ENCODE measurements at regions not wholly inside any gene's neighbourhood (a gene's known extent, or its start where the extent isn't known, plus 50 kb on each side); places are given as distances from the start of the nearest gene placed in this dataset.
"Not testable (repeated sequence)": the region's sequence is repeated elsewhere in the genome, so short reads cannot be mapped to it uniquely, and the experiment has no call there.

DNA sequence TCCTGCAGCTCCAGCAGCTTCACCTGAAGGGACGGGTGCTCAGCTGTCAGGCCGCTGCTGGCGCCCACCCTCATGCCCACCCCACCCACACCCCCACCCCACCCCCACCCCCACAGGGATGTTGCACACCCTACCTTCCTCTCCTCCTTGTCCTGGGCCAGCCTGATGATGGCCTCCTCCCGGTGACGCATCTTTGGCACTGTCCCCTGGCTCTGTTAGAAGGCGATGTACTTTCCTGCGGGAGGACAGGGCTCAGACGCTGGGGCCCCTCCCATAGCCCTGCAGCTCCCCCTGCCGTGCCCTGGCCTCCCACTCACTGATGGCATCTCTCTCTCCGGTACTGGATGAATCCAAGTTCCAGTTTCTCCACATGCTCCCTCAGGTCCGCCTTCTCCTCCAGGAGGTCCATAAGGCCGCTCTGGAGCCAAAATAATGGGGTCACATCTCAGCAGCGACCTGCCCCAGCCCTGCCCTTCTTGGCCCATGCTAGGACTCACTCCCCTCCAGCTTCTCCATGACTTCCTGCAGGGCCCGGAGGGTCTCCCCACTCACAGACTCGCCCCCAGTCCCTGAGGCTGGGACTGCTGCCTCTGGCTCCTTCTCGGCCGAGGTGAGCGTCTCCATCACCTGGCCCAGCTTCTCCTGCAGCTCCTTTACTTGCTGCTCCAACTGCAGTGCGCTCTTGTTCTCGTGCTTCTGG lies 55.2 kb downstream of the GOLGA8B start:
- H3K14ac ChIP-seq (ENCODE audit: low read length); H3K9me3 ChIP-seq (ENCODE audit: insufficient read depth, low read depth, low read length); H3K79me2 ChIP-seq (ENCODE audit: control insufficient read depth, insufficient read depth, low read length, poor library complexity); H2BK12ac ChIP-seq (ENCODE audit: low read length); H3K4me3 ChIP-seq (ENCODE audit: low read depth, low read length); H3K23ac ChIP-seq (ENCODE audit: low read length); DNase-seq; H3K36me3 ChIP-seq (ENCODE audit: control insufficient read depth in 1 of 2, insufficient read depth in 2 of 2, low read length in 2 of 2); H3K4me2 ChIP-seq (ENCODE audit: low read length); H4K12ac ChIP-seq (ENCODE audit: low read depth, low read length); H2BK120ac ChIP-seq (ENCODE audit: insufficient read depth, low read length, poor library complexity); H4K91ac ChIP-seq (ENCODE audit: low read depth, low read length); H3K27ac ChIP-seq (ENCODE audit: low read depth, low read length); H3K4me1 ChIP-seq (ENCODE audit: control insufficient read depth in 1 of 2, insufficient read depth in 2 of 2, low read length in 2 of 2); H3K79me1 ChIP-seq (ENCODE audit: low read length); H3K27me3 ChIP-seq (ENCODE audit: insufficient read depth, low read length); H3K18ac ChIP-seq (ENCODE audit: low read length); H3K4ac ChIP-seq (ENCODE audit: low read depth, low read length); H4K8ac ChIP-seq (ENCODE audit: low read depth, low read length); H3K9ac ChIP-seq (ENCODE audit: low read length); H2AFZ ChIP-seq (ENCODE audit: insufficient read depth, low read length, poor library complexity); H2AK5ac ChIP-seq (ENCODE audit: low read length); H2BK5ac ChIP-seq (ENCODE audit: low read depth, low read length, poor library complexity): not testable (repeated sequence)
- no CpG with 5 or more reads among the region's 20 CpGs for WGBS (ENCODE audit: extremely low coverage, insufficient coverage, insufficient read length)

DNA sequence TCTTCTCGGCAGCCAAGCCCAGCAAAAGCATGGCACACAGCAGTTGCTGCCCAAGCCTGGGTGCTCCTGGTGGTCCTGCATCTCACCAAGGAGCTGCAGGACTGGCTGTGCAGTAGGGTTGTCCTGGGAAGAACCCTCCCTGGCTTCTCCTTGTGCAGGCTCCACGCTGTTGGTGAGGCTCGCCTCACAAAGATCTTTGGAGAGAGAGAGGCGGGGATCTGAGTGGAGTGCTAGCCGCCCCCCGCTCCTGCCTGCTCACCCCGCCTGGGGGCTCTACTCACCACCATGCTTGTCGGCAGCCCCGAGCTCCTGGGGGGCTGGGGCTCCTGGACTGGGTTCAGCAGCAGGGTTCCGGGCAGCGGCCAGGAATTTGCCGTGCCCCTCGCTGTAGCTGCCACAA lies 55.8 kb downstream of the GOLGA8B start:
- not testable (repeated sequence) for H3K23ac ChIP-seq (ENCODE audit: low read length); H2AK5ac ChIP-seq (ENCODE audit: low read length); H2BK12ac ChIP-seq (ENCODE audit: low read length); H3K79me1 ChIP-seq (ENCODE audit: low read length); DNase-seq; H3K27me3 ChIP-seq (ENCODE audit: insufficient read depth, low read length); H3K4me3 ChIP-seq (ENCODE audit: low read depth, low read length); H2BK5ac ChIP-seq (ENCODE audit: low read depth, low read length, poor library complexity); H3K9ac ChIP-seq (ENCODE audit: low read length); H3K4me2 ChIP-seq (ENCODE audit: low read length); H4K8ac ChIP-seq (ENCODE audit: low read depth, low read length); H3K79me2 ChIP-seq (ENCODE audit: control insufficient read depth, insufficient read depth, low read length, poor library complexity); H4K12ac ChIP-seq (ENCODE audit: low read depth, low read length); H4K91ac ChIP-seq (ENCODE audit: low read depth, low read length); H3K4ac ChIP-seq (ENCODE audit: low read depth, low read length); H2BK120ac ChIP-seq (ENCODE audit: insufficient read depth, low read length, poor library complexity); H3K27ac ChIP-seq (ENCODE audit: low read depth, low read length); H3K36me3 ChIP-seq (ENCODE audit: control insufficient read depth in 1 of 2, insufficient read depth in 2 of 2, low read length in 2 of 2); H3K14ac ChIP-seq (ENCODE audit: low read length); H3K18ac ChIP-seq (ENCODE audit: low read length); H3K9me3 ChIP-seq (ENCODE audit: insufficient read depth, low read depth, low read length); H2AFZ ChIP-seq (ENCODE audit: insufficient read depth, low read length, poor library complexity); H3K4me1 ChIP-seq (ENCODE audit: control insufficient read depth in 1 of 2, insufficient read depth in 2 of 2, low read length in 2 of 2)
- WGBS (ENCODE audit: extremely low coverage, insufficient coverage, insufficient read length): no CpG with 5 or more reads among the region's 13 CpGs

DNA sequence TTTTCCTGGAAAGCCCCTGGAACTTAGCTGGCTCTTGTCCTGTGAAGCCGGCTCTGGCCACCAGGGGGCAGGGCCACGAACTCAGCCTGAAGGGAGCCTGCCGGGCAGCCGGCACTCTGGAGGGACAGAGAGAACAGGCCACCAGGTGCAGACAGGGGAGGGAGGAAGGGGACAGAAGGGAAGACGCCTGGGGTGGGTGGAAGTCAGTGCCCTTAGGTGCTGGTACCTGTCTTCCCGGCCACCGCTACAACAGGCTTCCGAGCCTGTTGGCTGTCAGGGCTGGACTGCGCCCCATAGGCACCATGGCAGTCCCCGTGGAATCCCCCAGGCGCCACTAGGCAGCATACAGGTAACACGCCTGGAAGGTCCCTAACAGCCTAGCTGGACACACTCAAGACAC lies 59.6 kb downstream of the GOLGA8B start:
- not testable (repeated sequence) for H2AFZ ChIP-seq (ENCODE audit: insufficient read depth, low read length, poor library complexity); H3K14ac ChIP-seq (ENCODE audit: low read length); H3K79me2 ChIP-seq (ENCODE audit: control insufficient read depth, insufficient read depth, low read length, poor library complexity); H3K9me3 ChIP-seq (ENCODE audit: insufficient read depth, low read depth, low read length); H4K12ac ChIP-seq (ENCODE audit: low read depth, low read length); H3K27me3 ChIP-seq (ENCODE audit: insufficient read depth, low read length); H3K36me3 ChIP-seq (ENCODE audit: control insufficient read depth in 1 of 2, insufficient read depth in 2 of 2, low read length in 2 of 2); H3K27ac ChIP-seq (ENCODE audit: low read depth, low read length); H3K9ac ChIP-seq (ENCODE audit: low read length); H3K23ac ChIP-seq (ENCODE audit: low read length); H2BK5ac ChIP-seq (ENCODE audit: low read depth, low read length, poor library complexity); H3K18ac ChIP-seq (ENCODE audit: low read length); H3K4me2 ChIP-seq (ENCODE audit: low read length); H4K8ac ChIP-seq (ENCODE audit: low read depth, low read length); H3K4me1 ChIP-seq (ENCODE audit: control insufficient read depth in 1 of 2, insufficient read depth in 2 of 2, low read length in 2 of 2); H3K4ac ChIP-seq (ENCODE audit: low read depth, low read length); H3K4me3 ChIP-seq (ENCODE audit: low read depth, low read length); H3K79me1 ChIP-seq (ENCODE audit: low read length); H2BK12ac ChIP-seq (ENCODE audit: low read length); DNase-seq; H4K91ac ChIP-seq (ENCODE audit: low read depth, low read length); H2BK120ac ChIP-seq (ENCODE audit: insufficient read depth, low read length, poor library complexity); H2AK5ac ChIP-seq (ENCODE audit: low read length)
- WGBS (ENCODE audit: extremely low coverage, insufficient coverage, insufficient read length): no CpG with 5 or more reads among the region's 12 CpGs

DNA sequence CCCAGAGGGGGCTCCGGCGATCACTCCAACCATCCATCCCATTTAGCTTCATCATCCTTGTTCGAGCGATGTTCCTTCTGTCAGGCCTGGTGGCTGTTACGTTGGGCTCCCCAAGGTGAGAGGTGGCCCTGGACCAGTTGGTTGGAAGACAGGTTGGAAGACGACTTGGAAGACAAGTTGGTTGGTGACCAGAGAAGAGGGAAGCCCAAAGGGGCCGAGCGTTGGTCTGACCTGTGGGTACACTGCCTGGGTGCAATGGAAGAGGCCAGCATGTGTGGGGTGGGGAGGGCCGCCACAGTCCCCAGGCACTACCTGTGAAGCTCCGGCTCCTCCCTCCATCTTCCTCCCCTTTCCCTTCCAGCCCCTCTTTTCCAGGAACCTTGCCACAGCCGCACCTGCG lies 60.9 kb downstream of the GOLGA8B start:
- WGBS (ENCODE audit: extremely low coverage, insufficient coverage, insufficient read length): no CpG with 5 or more reads among the region's 12 CpGs
- not testable (repeated sequence) for H3K4me3 ChIP-seq (ENCODE audit: low read depth, low read length)

More for the DNA sequence above, 60.9 kb downstream of the GOLGA8B start:
- not testable (repeated sequence) for H3K23ac ChIP-seq (ENCODE audit: low read length); H4K8ac ChIP-seq (ENCODE audit: low read depth, low read length); H4K12ac ChIP-seq (ENCODE audit: low read depth, low read length); H2BK5ac ChIP-seq (ENCODE audit: low read depth, low read length, poor library complexity); H2AFZ ChIP-seq (ENCODE audit: insufficient read depth, low read length, poor library complexity); H3K4ac ChIP-seq (ENCODE audit: low read depth, low read length); H3K79me2 ChIP-seq (ENCODE audit: control insufficient read depth, insufficient read depth, low read length, poor library complexity); H3K9me3 ChIP-seq (ENCODE audit: insufficient read depth, low read depth, low read length); DNase-seq; H3K27ac ChIP-seq (ENCODE audit: low read depth, low read length); H3K36me3 ChIP-seq (ENCODE audit: control insufficient read depth in 1 of 2, insufficient read depth in 2 of 2, low read length in 2 of 2); H3K4me2 ChIP-seq (ENCODE audit: low read length); H3K27me3 ChIP-seq (ENCODE audit: insufficient read depth, low read length); H3K18ac ChIP-seq (ENCODE audit: low read length); H2BK120ac ChIP-seq (ENCODE audit: insufficient read depth, low read length, poor library complexity); H4K91ac ChIP-seq (ENCODE audit: low read depth, low read length); H2AK5ac ChIP-seq (ENCODE audit: low read length); H3K9ac ChIP-seq (ENCODE audit: low read length); H3K4me1 ChIP-seq (ENCODE audit: control insufficient read depth in 1 of 2, insufficient read depth in 2 of 2, low read length in 2 of 2); H3K14ac ChIP-seq (ENCODE audit: low read length); H2BK12ac ChIP-seq (ENCODE audit: low read length); H3K79me1 ChIP-seq (ENCODE audit: low read length)
